ENCODE measurements at regions not wholly inside any gene's neighbourhood (a gene's known extent, or its start where the extent isn't known, plus 50 kb on each side); places are given as distances from the start of the nearest gene placed in this dataset.

GRCh38 chr13:50672025-50672424, 171.5 kb downstream of the DLEU7 start:
- no peak for DNase-seq (ENCODE audit: low read depth in 4 of 4, low spot score in 1 of 4)

- DNase-seq (ENCODE audit: low read depth in 4 of 4, low spot score in 1 of 4): no peak
These were observed 167.8 kb downstream of the DLEU7 start for GRCh38 chr13:50675651-50676050.

- DNase-seq (ENCODE audit: low read depth in 4 of 4, low spot score in 1 of 4): no peak
These were observed 166.9 kb downstream of the DLEU7 start for GRCh38 chr13:50676602-50677001.

GRCh38 chr13:50677258-50677657, 166.2 kb downstream of the DLEU7 start:
- no peak for DNase-seq (ENCODE audit: low read depth in 4 of 4, low spot score in 1 of 4)

- DNase-seq (ENCODE audit: low read depth in 4 of 4, low spot score in 1 of 4): no peak
These were observed 165.6 kb downstream of the DLEU7 start for GRCh38 chr13:50677687-50678463.

GRCh38 chr13:50678464-50679162, 164.9 kb downstream of the DLEU7 start:
- no peak for DNase-seq (ENCODE audit: low read depth in 4 of 4, low spot score in 1 of 4)

- no peak for DNase-seq (ENCODE audit: low read depth in 4 of 4, low spot score in 1 of 4)
These were observed 164.2 kb downstream of the DLEU7 start for GRCh38 chr13:50679321-50679720.

GRCh38 chr13:50682002-50682401, 161.5 kb downstream of the DLEU7 start:
- no peak for DNase-seq (ENCODE audit: low read depth in 4 of 4, low spot score in 1 of 4)

GRCh38 chr13:50682966-50683365, 160.5 kb downstream of the DLEU7 start:
- no peak for DNase-seq (ENCODE audit: low read depth in 4 of 4, low spot score in 1 of 4)

- no peak for DNase-seq (ENCODE audit: low read depth in 4 of 4, low spot score in 1 of 4)
These were observed 159.1 kb downstream of the DLEU7 start for GRCh38 chr13:50684366-50684765.

- DNase-seq (ENCODE audit: low read depth in 4 of 4, low spot score in 1 of 4): no peak
These were observed 158.0 kb downstream of the DLEU7 start for GRCh38 chr13:50685491-50685890.

- no peak for DNase-seq (ENCODE audit: low read depth in 4 of 4, low spot score in 1 of 4)
These were observed 157.5 kb downstream of the DLEU7 start for GRCh38 chr13:50685956-50686355.

GRCh38 chr13:50686551-50686950, 156.9 kb downstream of the DLEU7 start:
- DNase-seq (ENCODE audit: low read depth in 4 of 4, low spot score in 1 of 4): no peak

GRCh38 chr13:50687545-50687944, 155.9 kb downstream of the DLEU7 start:
- DNase-seq (ENCODE audit: low read depth in 4 of 4, low spot score in 1 of 4): no peak

- no peak for DNase-seq (ENCODE audit: low read depth in 4 of 4, low spot score in 1 of 4)
These were observed 153.5 kb downstream of the DLEU7 start for GRCh38 chr13:50690006-50690405.

- DNase-seq (ENCODE audit: low read depth in 4 of 4, low spot score in 1 of 4): no peak
These were observed 152.3 kb downstream of the DLEU7 start for GRCh38 chr13:50691176-50691680.

- no peak for DNase-seq (ENCODE audit: low read depth in 4 of 4, low spot score in 1 of 4)
These were observed 151.7 kb downstream of the DLEU7 start for GRCh38 chr13:50691681-50692263.

- no peak for DNase-seq (ENCODE audit: low read depth in 4 of 4, low spot score in 1 of 4)
These were observed 151.0 kb downstream of the DLEU7 start for GRCh38 chr13:50692396-50692915.

GRCh38 chr13:50693727-50694126, 149.8 kb downstream of the DLEU7 start:
- no peak for DNase-seq (ENCODE audit: low read depth in 4 of 4, low spot score in 1 of 4)

GRCh38 chr13:50697746-50698539, 145.5 kb downstream of the DLEU7 start:
- DNase-seq (ENCODE audit: low read depth in 4 of 4, low spot score in 1 of 4): no peak
